ENCODE measurements at regions not wholly inside any gene's neighbourhood (a gene's known extent, or its start where the extent isn't known, plus 50 kb on each side); places are given as distances from the start of the nearest gene placed in this dataset.

- TF ChIP-seq, protein P1, sequence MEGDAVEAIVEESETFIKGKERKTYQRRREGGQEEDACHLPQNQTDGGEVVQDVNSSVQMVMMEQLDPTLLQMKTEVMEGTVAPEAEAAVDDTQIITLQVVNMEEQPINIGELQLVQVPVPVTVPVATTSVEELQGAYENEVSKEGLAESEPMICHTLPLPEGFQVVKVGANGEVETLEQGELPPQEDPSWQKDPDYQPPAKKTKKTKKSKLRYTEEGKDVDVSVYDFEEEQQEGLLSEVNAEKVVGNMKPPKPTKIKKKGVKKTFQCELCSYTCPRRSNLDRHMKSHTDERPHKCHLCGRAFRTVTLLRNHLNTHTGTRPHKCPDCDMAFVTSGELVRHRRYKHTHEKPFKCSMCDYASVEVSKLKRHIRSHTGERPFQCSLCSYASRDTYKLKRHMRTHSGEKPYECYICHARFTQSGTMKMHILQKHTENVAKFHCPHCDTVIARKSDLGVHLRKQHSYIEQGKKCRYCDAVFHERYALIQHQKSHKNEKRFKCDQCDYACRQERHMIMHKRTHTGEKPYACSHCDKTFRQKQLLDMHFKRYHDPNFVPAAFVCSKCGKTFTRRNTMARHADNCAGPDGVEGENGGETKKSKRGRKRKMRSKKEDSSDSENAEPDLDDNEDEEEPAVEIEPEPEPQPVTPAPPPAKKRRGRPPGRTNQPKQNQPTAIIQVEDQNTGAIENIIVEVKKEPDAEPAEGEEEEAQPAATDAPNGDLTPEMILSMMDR (IDR thresholded peaks at IDR 0.05; ENCODE audit: low read depth, low read length, missing control alignments) = no peak
- no peak overlapping the region for H3K4me3 ChIP-seq (ENCODE audit: low read depth, low read length)
- DNase-seq (ENCODE audit: low read depth) = no peak
These were observed 857.8 kb downstream of the SLC6A15 start for GRCh38 chr12:84054811-84055210.

GRCh38 chr12:84047881-84048280 lies 864.7 kb downstream of the SLC6A15 start:
- TF ChIP-seq, protein P1 (IDR thresholded peaks at IDR 0.05; ENCODE audit: low read depth, low read length, missing control alignments) = no peak
- no peak overlapping the region for H3K4me3 ChIP-seq (ENCODE audit: low read depth, low read length)
- DNase-seq (ENCODE audit: low read depth) = no peak

- no peak for DNase-seq (ENCODE audit: low read depth)
- TF ChIP-seq, protein P1 (IDR thresholded peaks at IDR 0.05; ENCODE audit: low read depth, low read length, missing control alignments) = no peak
- no peak overlapping the region for H3K4me3 ChIP-seq (ENCODE audit: low read depth, low read length)
These were observed 865.7 kb downstream of the SLC6A15 start for GRCh38 chr12:84046859-84047258.

DNA sequence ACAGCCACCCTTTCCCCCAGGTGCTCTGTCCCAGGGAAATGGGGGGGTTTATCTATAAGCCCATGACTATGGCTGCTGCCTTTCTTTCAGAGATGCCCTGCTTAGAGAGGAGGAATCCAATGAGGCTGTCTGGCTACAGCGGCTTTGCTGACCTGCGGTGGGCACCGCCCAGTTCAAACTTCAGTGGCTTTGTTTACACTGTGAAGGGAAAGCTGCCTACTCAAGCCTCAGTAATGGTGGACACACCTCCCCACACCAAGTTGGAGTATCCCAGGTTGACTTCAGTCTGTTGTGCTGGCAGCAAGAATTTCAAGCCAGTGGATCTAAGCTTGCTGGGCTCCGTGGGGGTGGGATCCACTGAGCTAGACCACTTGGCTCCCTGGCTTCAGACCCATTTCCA lies 869.2 kb downstream of the SLC6A15 start:
- DNase-seq (ENCODE audit: low read depth) = no peak
- H3K4me3 ChIP-seq (ENCODE audit: low read depth, low read length) = no peak overlapping the region
- TF ChIP-seq, protein P1 (IDR thresholded peaks at IDR 0.05; ENCODE audit: low read depth, low read length, missing control alignments) = no peak

GRCh38 chr12:84038242-84038641 lies 874.4 kb downstream of the SLC6A15 start:
- no peak overlapping the region for H3K4me3 ChIP-seq (ENCODE audit: low read depth, low read length)
- DNase-seq (ENCODE audit: low read depth) = no peak
- TF ChIP-seq, protein P1 (IDR thresholded peaks at IDR 0.05; ENCODE audit: low read depth, low read length, missing control alignments) = no peak

- DNase-seq (ENCODE audit: low read depth) = no peak
- no peak overlapping the region for H3K4me3 ChIP-seq (ENCODE audit: low read depth, low read length)
- TF ChIP-seq, protein P1 (IDR thresholded peaks at IDR 0.05; ENCODE audit: low read depth, low read length, missing control alignments) = no peak
These were observed 875.7 kb downstream of the SLC6A15 start for GRCh38 chr12:84036912-84037311.

DNA sequence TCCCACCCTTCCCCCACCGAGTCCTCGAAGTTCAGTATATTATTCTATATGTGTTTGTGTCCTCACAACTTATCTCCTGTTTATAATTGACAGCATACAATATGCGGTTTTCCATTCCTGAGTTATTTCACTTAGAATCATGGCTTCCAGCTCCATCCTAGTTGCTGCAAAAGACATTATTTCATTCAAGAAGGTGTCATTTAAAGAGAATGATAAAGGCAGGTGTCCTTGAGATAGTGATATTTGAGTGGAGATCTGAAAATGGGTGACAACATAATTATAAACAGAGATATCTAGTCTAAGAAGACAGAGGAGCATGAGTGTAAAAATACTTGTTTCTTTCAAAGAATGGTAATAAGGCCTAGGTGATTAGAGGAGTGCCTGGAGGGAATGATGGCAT lies 876.8 kb downstream of the SLC6A15 start:
- TF ChIP-seq, protein P1 (IDR thresholded peaks at IDR 0.05; ENCODE audit: low read depth, low read length, missing control alignments) = no peak
- no peak overlapping the region for H3K4me3 ChIP-seq (ENCODE audit: low read depth, low read length)
- DNase-seq (ENCODE audit: low read depth) = no peak
